MM.1S (cell line): ENCODE measurements at regions not wholly inside any gene's neighbourhood (a gene's known extent, or its start where the extent isn't known, plus 50 kb on each side); places are given as distances from the start of the nearest gene placed in this dataset.
A peak's percentile ranks its signal among the peaks of the same experiment; 100 is the strongest.

ENCODE experiments used
- DNase-seq: peaks from one replicate; pipeline ENCODE4 v3.0.0-alpha.2; 2015
- H2AFZ ChIP-seq: fragments of 300-600 bp; sonication (generic); 2 replicates; pipeline ENCODE4 v1.6.0; 2016; ENCODE audit warnings: antibody characterized with exemption, low read length
- H3F3A ChIP-seq: fragments of 300-600 bp; sonication (generic); 2 replicates; pipeline ENCODE4 v1.6.1; 2016; ENCODE audit warnings: mild to moderate bottlenecking, antibody characterized with exemption, low read length, moderate library complexity, mixed read lengths; ENCODE audit not compliant: insufficient read depth
- H3K27ac ChIP-seq: fragments of 300-600 bp; sonication (generic); 2 replicates; pipeline ENCODE4 v1.5.1; 2016; ENCODE audit warnings: mild to moderate bottlenecking, low read length
- H3K27me3 ChIP-seq: fragments of 300-600 bp; sonication (generic); replicated peaks from 2 replicates; pipeline ENCODE4 v1.6.0; 2016; ENCODE audit warnings: low read length; ENCODE audit not compliant: insufficient read depth
- H3K36me3 ChIP-seq: fragments of 300-600 bp; sonication (generic); replicated peaks from 2 replicates; pipeline ENCODE4 v1.6.1; 2016; ENCODE audit warnings: mild to moderate bottlenecking, low read length, mixed read lengths; ENCODE audit not compliant: insufficient read depth
- H3K4me1 ChIP-seq: fragments of 300-600 bp; sonication (generic); 2 replicates; pipeline ENCODE4 v1.6.1; 2016; ENCODE audit warnings: low read length, mixed read lengths
- H3K4me2 ChIP-seq: fragments of 300-600 bp; sonication (generic); 2 replicates; pipeline ENCODE4 v1.6.0; 2016; ENCODE audit warnings: low read depth, low read length
- H3K4me3 ChIP-seq: fragments of 300-600 bp; sonication (generic); 2 replicates; pipeline ENCODE4 v1.5.1; 2016; ENCODE audit warnings: low read length, mixed read lengths
- H3K79me2 ChIP-seq: fragments of 300-600 bp; sonication (generic); 2 replicates; pipeline ENCODE4 v1.6.1; 2016; ENCODE audit warnings: mixed run types, low read length, mixed read lengths
- H3K9ac ChIP-seq: fragments of 300-600 bp; sonication (generic); 2 replicates; pipeline ENCODE4 v1.6.1; 2016; ENCODE audit warnings: low read length, mixed read lengths
- H3K9me2 ChIP-seq: fragments of 300-600 bp; sonication (generic); replicated peaks from 2 replicates; pipeline ENCODE4 v1.6.1; 2016; ENCODE audit warnings: mild to moderate bottlenecking, low read length, mixed read lengths; ENCODE audit not compliant: insufficient read depth
- H3K9me3 ChIP-seq: fragments of 300-600 bp; sonication (generic); replicated peaks from 2 replicates; pipeline ENCODE4 v1.6.1; 2016; ENCODE audit warnings: mild to moderate bottlenecking, low read length, mixed read lengths; ENCODE audit not compliant: insufficient read depth
- H4K20me1 ChIP-seq: fragments of 300-600 bp; sonication (generic); 2 replicates; pipeline ENCODE4 v1.6.1; 2016; ENCODE audit warnings: mild to moderate bottlenecking, low read length, moderate library complexity, mixed read lengths; ENCODE audit not compliant: insufficient read depth
- CTCF ChIP-seq: fragments of 300-600 bp; sonication (generic); IDR thresholded peaks from 2 replicates; pipeline ENCODE4 v1.5.1; 2016; ENCODE audit warnings: antibody characterized with exemption, low read length, mixed read lengths
- EZH2 ChIP-seq: fragments of 300-600 bp; sonication (generic); optimal IDR thresholded peaks from 2 replicates; pipeline ENCODE3; 2017; ENCODE audit warnings: low read depth, mild to moderate bottlenecking, antibody characterized with exemption, low read length, mixed read lengths
- EZH2phosphoT487 ChIP-seq: fragments of 300-600 bp; sonication (generic); IDR thresholded peaks from 2 replicates; pipeline ENCODE4 v1.6.1; 2018; ENCODE audit warnings: antibody characterized with exemption, low read length

DNA sequence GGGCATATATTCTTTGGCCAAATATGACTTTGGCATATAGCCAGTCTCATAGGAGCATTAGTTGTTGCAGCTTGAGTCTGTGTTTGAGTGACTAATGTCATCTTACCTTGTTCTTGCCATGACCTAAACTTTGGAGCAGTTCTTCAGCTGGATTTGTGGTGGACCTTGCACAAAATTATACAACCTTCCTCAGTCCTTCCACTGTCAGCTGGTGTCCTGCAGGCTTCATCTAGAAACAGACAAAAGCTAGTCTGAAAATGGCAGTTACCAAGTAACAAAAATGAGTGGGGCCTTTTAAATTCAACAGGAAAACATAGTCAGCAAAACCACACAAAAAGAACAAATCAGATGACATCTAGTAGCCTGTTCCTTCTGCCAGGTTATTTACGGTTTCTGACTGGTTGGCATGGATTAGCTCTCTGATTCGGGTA lies 59.5 kb upstream of the HECTD2 start:
- H3K9me3 ChIP-seq, result no peaks in the 10 kb centered on the region
- H3K27me3 ChIP-seq, result no peaks in the 10 kb centered on the region
- H3K27ac ChIP-seq, result no peak overlapping the region
- no peak overlapping the region for H3K4me2 ChIP-seq
- TF ChIP-seq EZH2 (no peak), EZH2phosphoT487 (no peak), CTCF (no peak)
- DNase-seq, result peak; percentile 38
- H3K4me1 ChIP-seq, result peaks cover 12% of the 10 kb centered on the region
- peak overlapping the region; percentile 23; the same call in 1 of the 2 replicates for H2AFZ ChIP-seq
- no peaks in the 10 kb centered on the region for H3K9me2 ChIP-seq
- no peaks in the 10 kb centered on the region for H4K20me1 ChIP-seq
- no peaks in the 10 kb centered on the region for H3F3A ChIP-seq
- H3K79me2 ChIP-seq, result no peaks in the 10 kb centered on the region
- H3K4me3 ChIP-seq, result no peak overlapping the region
- H3K9ac ChIP-seq, result no peak overlapping the region
- H3K36me3 ChIP-seq, result no peaks in the 10 kb centered on the region

- no peaks in the 10 kb centered on the region for H3F3A ChIP-seq
- no peak for DNase-seq
- H3K4me2 ChIP-seq, result no peak overlapping the region
- no peak overlapping the region for H3K27ac ChIP-seq
- H3K4me1 ChIP-seq, result peaks cover 12% of the 10 kb centered on the region
- TF ChIP-seq CTCF (no peak), EZH2 (no peak), EZH2phosphoT487 (no peak)
- H3K27me3 ChIP-seq, result no peaks in the 10 kb centered on the region
- H3K9ac ChIP-seq, result no peak overlapping the region
- H3K36me3 ChIP-seq, result no peaks in the 10 kb centered on the region
- no peaks in the 10 kb centered on the region for H3K9me2 ChIP-seq
- no peaks in the 10 kb centered on the region for H3K79me2 ChIP-seq
- H3K9me3 ChIP-seq, result no peaks in the 10 kb centered on the region
- H3K4me3 ChIP-seq, result no peak overlapping the region
- no peak overlapping the region for H2AFZ ChIP-seq
- no peaks in the 10 kb centered on the region for H4K20me1 ChIP-seq
Observed at GRCh38 chr10:91352760-91353159, 57.4 kb upstream of the HECTD2 start.

- no peaks in the 10 kb centered on the region for H3K9me3 ChIP-seq
- no peak overlapping the region for H3K4me2 ChIP-seq
- DNase-seq, result no peak
- no peak overlapping the region for H3K9ac ChIP-seq
- H3K4me3 ChIP-seq, result no peak overlapping the region
- no peaks in the 10 kb centered on the region for H3K79me2 ChIP-seq
- no peak overlapping the region for H3K27ac ChIP-seq
- H4K20me1 ChIP-seq, result no peaks in the 10 kb centered on the region
- no peak overlapping the region for H2AFZ ChIP-seq
- TF ChIP-seq EZH2 (no peak), EZH2phosphoT487 (no peak), CTCF (no peak)
- H3K27me3 ChIP-seq, result no peaks in the 10 kb centered on the region
- no peaks in the 10 kb centered on the region for H3K36me3 ChIP-seq
- peaks cover 11% of the 10 kb centered on the region for H3K4me1 ChIP-seq
- no peaks in the 10 kb centered on the region for H3F3A ChIP-seq
- no peaks in the 10 kb centered on the region for H3K9me2 ChIP-seq
Observed at GRCh38 chr10:91354166-91355075, 55.7 kb upstream of the HECTD2 start.
